ENCODE measurements at regions not wholly inside any gene's neighbourhood (a gene's known extent, or its start where the extent isn't known, plus 50 kb on each side); places are given as distances from the start of the nearest gene placed in this dataset.

DNA sequence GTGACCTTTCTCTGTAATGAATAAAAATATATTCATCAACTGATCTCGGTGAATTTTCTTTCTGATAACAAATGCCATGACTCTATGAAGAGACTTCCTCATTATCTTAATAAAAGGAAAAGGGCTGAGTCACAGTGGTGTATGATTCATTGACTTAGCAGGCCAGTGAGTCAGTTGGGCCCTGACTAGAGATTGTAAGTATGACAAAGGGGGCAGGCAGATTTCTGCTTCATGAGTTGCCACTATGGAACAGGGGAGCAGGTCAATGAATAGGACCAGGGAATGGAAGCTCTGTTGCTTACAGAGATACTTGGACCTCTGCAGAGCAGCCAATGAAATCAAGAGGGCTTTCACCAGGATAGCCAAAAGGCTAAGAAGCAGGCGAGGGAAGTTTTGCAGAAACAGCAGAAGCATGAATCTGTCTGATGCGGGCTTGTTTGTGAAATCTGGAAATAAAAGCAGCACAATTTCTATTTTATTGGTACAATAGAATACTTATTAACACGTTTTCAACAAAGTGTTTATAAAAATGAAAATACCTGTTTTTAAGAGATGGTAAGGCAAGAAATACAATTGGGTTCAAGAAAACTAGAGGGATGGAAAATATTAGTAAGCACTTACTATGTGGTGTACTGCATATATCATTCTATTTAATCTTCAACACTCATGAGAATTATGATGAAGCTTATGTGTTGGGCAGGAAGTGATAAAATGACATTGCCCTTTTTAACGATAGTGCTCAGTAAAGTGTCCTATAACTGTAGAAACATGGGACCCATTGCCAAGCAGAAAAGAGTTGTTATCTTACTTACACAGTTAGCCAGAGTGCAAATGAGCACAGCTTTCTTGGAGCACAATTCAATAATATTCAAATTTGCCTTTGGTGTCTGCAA is 169.8 kb upstream of the MYRIP start (continued):
- 0 out of 2 replicates have a peak, but pooled peaks have one; percentile 15 for TF ChIP-seq SMAD3 (CRISPR knock-in tag; conservative IDR thresholded peaks at IDR 0.05)
- TF ChIP-seq ZNF316 (IDR thresholded peaks at IDR 0.05) = peak; percentile 96
- no peak for TF ChIP-seq ZC3H11A (IDR thresholded peaks at IDR 0.05; ENCODE audit: low read depth, low read length)
- TF ChIP-seq POLR2AphosphoS5 (IDR thresholded peaks at IDR 0.05; ENCODE audit: control insufficient read depth, insufficient read depth, low read depth, low read length) = no peak; the same call in 1 of the 2 replicates
- TF ChIP-seq CBX2 (IDR thresholded peaks at IDR 0.05; ENCODE audit: insufficient read depth, low read length, poor library complexity, severe bottlenecking) = no peak
- TF ChIP-seq NEUROD1 (IDR thresholded peaks at IDR 0.05; ENCODE audit: borderline replicate concordance, low read depth, low read length, partially characterized antibody) = peak; percentile 79
- no peak for TF ChIP-seq BRCA1 (IDR thresholded peaks at IDR 0.05)
- TF ChIP-seq BRCA1 (CRISPR knock-in tag; IDR thresholded peaks at IDR 0.05) = no peak
- TF ChIP-seq HNRNPLL (IDR thresholded peaks at IDR 0.05; ENCODE audit: low read depth, low read length, poor library complexity, severe bottlenecking) = no peak
- TF ChIP-seq, protein P1, sequence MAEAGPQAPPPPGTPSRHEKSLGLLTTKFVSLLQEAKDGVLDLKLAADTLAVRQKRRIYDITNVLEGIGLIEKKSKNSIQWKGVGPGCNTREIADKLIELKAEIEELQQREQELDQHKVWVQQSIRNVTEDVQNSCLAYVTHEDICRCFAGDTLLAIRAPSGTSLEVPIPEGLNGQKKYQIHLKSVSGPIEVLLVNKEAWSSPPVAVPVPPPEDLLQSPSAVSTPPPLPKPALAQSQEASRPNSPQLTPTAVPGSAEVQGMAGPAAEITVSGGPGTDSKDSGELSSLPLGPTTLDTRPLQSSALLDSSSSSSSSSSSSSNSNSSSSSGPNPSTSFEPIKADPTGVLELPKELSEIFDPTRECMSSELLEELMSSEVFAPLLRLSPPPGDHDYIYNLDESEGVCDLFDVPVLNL (CRISPR knock-in tag; IDR thresholded peaks at IDR 0.05; ENCODE audit: low read depth) = no peak
- TF ChIP-seq, protein P2, sequence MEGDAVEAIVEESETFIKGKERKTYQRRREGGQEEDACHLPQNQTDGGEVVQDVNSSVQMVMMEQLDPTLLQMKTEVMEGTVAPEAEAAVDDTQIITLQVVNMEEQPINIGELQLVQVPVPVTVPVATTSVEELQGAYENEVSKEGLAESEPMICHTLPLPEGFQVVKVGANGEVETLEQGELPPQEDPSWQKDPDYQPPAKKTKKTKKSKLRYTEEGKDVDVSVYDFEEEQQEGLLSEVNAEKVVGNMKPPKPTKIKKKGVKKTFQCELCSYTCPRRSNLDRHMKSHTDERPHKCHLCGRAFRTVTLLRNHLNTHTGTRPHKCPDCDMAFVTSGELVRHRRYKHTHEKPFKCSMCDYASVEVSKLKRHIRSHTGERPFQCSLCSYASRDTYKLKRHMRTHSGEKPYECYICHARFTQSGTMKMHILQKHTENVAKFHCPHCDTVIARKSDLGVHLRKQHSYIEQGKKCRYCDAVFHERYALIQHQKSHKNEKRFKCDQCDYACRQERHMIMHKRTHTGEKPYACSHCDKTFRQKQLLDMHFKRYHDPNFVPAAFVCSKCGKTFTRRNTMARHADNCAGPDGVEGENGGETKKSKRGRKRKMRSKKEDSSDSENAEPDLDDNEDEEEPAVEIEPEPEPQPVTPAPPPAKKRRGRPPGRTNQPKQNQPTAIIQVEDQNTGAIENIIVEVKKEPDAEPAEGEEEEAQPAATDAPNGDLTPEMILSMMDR (IDR thresholded peaks at IDR 0.05 in 2 of 3, conservative IDR thresholded peaks at IDR 0.05 in 1 of 3; ENCODE audit: insufficient read depth in 2 of 3, low read depth in 1 of 3, low read length in 3 of 3) = no peak
- TF ChIP-seq, protein P3, sequence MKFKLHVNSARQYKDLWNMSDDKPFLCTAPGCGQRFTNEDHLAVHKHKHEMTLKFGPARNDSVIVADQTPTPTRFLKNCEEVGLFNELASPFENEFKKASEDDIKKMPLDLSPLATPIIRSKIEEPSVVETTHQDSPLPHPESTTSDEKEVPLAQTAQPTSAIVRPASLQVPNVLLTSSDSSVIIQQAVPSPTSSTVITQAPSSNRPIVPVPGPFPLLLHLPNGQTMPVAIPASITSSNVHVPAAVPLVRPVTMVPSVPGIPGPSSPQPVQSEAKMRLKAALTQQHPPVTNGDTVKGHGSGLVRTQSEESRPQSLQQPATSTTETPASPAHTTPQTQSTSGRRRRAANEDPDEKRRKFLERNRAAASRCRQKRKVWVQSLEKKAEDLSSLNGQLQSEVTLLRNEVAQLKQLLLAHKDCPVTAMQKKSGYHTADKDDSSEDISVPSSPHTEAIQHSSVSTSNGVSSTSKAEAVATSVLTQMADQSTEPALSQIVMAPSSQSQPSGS (CRISPR knock-in tag; IDR thresholded peaks at IDR 0.05) = no peak
- TF ChIP-seq ZNF384 (IDR thresholded peaks at IDR 0.05; ENCODE audit: low read depth, low read length) = no peak
- TF ChIP-seq PML (IDR thresholded peaks at IDR 0.05; ENCODE audit: low read length) = 0 out of 2 replicates have a peak, but pooled peaks have one; percentile 18
- TF ChIP-seq STAT5A (IDR thresholded peaks at IDR 0.05; ENCODE audit: borderline replicate concordance, low read length) = peak; percentile 58
- TF ChIP-seq, protein P4, sequence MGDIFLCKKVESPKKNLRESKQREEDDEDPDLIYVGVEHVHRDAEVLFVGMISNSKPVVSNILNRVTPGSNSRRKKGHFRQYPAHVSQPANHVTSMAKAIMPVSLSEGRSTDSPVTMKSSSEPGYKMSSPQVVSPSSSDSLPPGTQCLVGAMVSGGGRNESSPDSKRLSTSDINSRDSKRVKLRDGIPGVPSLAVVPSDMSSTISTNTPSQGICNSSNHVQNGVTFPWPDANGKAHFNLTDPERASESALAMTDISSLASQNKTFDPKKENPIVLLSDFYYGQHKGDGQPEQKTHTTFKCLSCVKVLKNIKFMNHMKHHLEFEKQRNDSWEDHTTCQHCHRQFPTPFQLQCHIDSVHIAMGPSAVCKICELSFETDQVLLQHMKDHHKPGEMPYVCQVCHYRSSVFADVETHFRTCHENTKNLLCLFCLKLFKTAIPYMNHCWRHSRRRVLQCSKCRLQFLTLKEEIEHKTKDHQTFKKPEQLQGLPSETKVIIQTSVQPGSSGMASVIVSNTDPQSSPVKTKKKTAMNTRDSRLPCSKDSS (IDR thresholded peaks at IDR 0.05; ENCODE audit: low read depth, partially characterized antibody) = no peak
- peak; percentile 70; the same call in 1 of the 2 replicates for TF ChIP-seq MTA1 (IDR thresholded peaks at IDR 0.05; ENCODE audit: borderline replicate concordance)
- no peak for TF ChIP-seq BRD4 (IDR thresholded peaks at IDR 0.05)
- peak; percentile 67; the same call in 1 of the 2 replicates for TF ChIP-seq MYNN (IDR thresholded peaks at IDR 0.05)
- TF ChIP-seq MYNN (CRISPR knock-in tag; IDR thresholded peaks at IDR 0.05) = no peak
- TF ChIP-seq TEAD4 (IDR thresholded peaks at IDR 0.05; ENCODE audit: low read length) = peak; percentile 73
- no peak for TF ChIP-seq TEAD4 (CRISPR knock-in tag; IDR thresholded peaks at IDR 0.05; ENCODE audit: borderline replicate concordance)
- no peak for TF ChIP-seq NFXL1 (CRISPR knock-in tag; IDR thresholded peaks at IDR 0.05)
- no peak for TF ChIP-seq HEY1 (CRISPR knock-in tag; IDR thresholded peaks at IDR 0.05; ENCODE audit: borderline replicate concordance)

All from K562 (cell line).